ENCODE measurements at regions not wholly inside any gene's neighbourhood (a gene's known extent, or its start where the extent isn't known, plus 50 kb on each side); places are given as distances from the start of the nearest gene placed in this dataset.

DNA sequence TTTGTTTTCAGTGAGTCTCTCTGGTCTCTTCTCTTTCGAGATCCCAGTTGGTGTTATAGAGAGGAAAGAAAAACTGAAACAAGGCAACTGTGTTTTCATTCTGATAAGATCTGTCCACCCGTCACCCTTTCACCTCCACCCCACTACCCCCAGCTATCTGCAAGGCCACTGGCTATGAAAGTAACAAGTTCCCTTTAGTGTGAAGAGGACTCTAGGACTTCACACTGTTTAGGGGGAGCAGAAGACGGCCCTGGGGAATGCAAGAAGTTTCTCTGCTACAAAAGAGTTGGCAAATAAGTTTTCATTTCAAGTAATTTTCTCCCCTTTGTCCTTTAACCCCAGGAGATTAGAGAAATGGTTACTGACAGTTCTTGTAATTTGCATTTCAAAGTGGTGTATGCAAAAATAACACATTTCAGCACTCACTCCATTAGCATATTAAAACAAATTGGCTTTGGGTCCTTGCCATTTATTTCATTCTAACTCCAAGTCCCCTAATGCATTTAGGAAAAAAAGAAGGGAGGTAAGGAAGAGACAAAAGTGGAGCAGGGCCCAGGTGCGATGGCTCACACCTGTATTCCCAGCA, 79.6 kb upstream of the PPM1J start:
- Histone ChIP-seq H3K4me3 (ENCODE audit: low read depth in 1 of 3, low read length in 3 of 3) (no peak overlapping the region), H3K27ac (ENCODE audit: low read depth in 1 of 2, low read length in 2 of 2) (no peak overlapping the region), H3K36me3 (ENCODE audit: control insufficient read depth in 4 of 4, insufficient read depth in 3 of 4, low read depth in 1 of 4, low read length in 3 of 4) (no peaks in the 10 kb centered on the region), H3K9ac (ENCODE audit: low read depth in 1 of 2, low read length in 2 of 2) (no peak overlapping the region), H3K4me1 (ENCODE audit: control insufficient read depth in 4 of 4, insufficient read depth in 4 of 4, low read length in 3 of 4) (no peaks in the 10 kb centered on the region), H3K27me3 (ENCODE audit: control insufficient read depth in 4 of 4, insufficient read depth in 4 of 4, low read length in 3 of 4) (no peaks in the 10 kb centered on the region), H3K9me3 (ENCODE audit: control insufficient read depth in 4 of 4, low read length in 3 of 4) (no peaks in the 10 kb centered on the region)
- no peak for DNase-seq (ENCODE audit: low spot score)
- 79% methylated on average over 4 of the region's 4 CpGs for WGBS
- TF ChIP-seq TAF1 (conservative IDR thresholded peaks at IDR 0.05) (no peak), HNF4G (IDR thresholded peaks at IDR 0.05) (no peak), HNF4A (conservative IDR thresholded peaks at IDR 0.05) (no peak), CTCF (IDR thresholded peaks at IDR 0.05; ENCODE audit: low read depth, low read length, missing input control) (no peak), REST (IDR thresholded peaks at IDR 0.05) (no peak), JUND (IDR thresholded peaks at IDR 0.05) (no peak), YY1 (IDR thresholded peaks at IDR 0.05) (no peak), RXRA (IDR thresholded peaks at IDR 0.05) (no peak), FOXA1 (IDR thresholded peaks at IDR 0.05) (no peak), ATF3 (IDR thresholded peaks at IDR 0.05) (no peak), EGR1 (IDR thresholded peaks at IDR 0.05; ENCODE audit: low read depth in 2 of 2) (no peak), FOXA2 (IDR thresholded peaks at IDR 0.05) (no peak), RAD21 (IDR thresholded peaks at IDR 0.05) (no peak), GABPA (IDR thresholded peaks at IDR 0.05 in 1 of 2, conservative IDR thresholded peaks at IDR 0.05 in 1 of 2) (no peak), SP1 (IDR thresholded peaks at IDR 0.05) (no peak), MAX (IDR thresholded peaks at IDR 0.05) (no peak), NR2F2 (IDR thresholded peaks at IDR 0.05) (no peak)

DNA sequence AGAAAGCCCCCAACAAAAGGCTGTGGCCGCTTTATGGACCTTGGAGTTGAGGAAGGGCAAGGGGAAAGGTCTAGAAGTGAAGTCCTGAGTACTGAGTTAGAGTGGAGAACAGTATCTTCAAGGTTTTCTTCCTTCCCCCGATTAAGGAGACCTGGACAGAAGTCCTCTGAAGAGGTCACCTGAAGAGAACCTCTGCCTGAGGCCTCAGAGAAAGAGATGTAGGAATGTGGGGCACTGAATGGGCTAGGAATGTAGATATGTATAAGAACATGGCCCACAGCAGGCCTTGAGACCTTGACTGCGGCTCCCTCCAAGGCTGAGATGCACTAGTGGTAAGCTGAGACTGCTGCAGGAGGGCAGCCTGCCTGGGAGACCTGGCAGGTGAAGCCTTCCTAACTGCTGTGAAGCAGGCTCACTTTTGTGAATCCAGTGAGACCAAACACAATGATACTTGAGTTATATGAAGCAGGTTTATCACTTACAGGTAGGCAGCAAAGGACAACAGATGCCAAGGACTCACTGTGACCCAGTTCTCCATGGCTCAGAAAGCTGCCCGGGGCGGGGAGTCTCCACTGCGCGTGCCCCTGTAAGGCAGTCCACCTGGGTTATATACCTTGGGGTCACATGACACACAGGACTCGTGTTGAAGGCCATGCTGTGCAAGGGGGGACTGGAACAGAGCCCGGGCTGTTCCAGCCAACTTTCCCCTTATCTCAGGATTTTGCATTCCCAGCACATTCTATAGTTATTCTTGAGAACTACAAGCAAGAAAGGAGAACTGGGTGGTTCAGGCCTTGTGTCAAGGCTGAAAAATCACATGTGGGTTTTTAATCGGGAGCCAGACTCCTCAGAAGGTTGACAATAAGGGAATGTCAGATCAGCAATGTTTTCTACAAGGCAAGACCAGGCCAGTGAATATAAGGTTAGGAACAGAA, 78.8 kb upstream of the PPM1J start:
- WGBS, result 84% methylated on average over 10 of the region's 10 CpGs
- Histone ChIP-seq H3K4me3 (ENCODE audit: low read depth in 1 of 3, low read length in 3 of 3) (no peak overlapping the region), H3K9me3 (ENCODE audit: control insufficient read depth in 4 of 4, low read length in 3 of 4) (no peaks in the 10 kb centered on the region), H3K27ac (ENCODE audit: low read depth in 1 of 2, low read length in 2 of 2) (no peak overlapping the region), H3K4me1 (ENCODE audit: control insufficient read depth in 4 of 4, insufficient read depth in 4 of 4, low read length in 3 of 4) (no peaks in the 10 kb centered on the region), H3K36me3 (ENCODE audit: control insufficient read depth in 4 of 4, insufficient read depth in 3 of 4, low read depth in 1 of 4, low read length in 3 of 4) (no peaks in the 10 kb centered on the region), H3K9ac (ENCODE audit: low read depth in 1 of 2, low read length in 2 of 2) (no peak overlapping the region), H3K27me3 (ENCODE audit: control insufficient read depth in 4 of 4, insufficient read depth in 4 of 4, low read length in 3 of 4) (no peaks in the 10 kb centered on the region)
- no peak for DNase-seq (ENCODE audit: low spot score)
- TF ChIP-seq FOXA2 (IDR thresholded peaks at IDR 0.05), result no peak
- TF ChIP-seq RXRA (IDR thresholded peaks at IDR 0.05), result no peak
- no peak for TF ChIP-seq MAX (IDR thresholded peaks at IDR 0.05)
- TF ChIP-seq EGR1 (IDR thresholded peaks at IDR 0.05; ENCODE audit: low read depth in 2 of 2), result no peak
- no peak for TF ChIP-seq CTCF (IDR thresholded peaks at IDR 0.05; ENCODE audit: low read depth, low read length, missing input control)
- TF ChIP-seq GABPA (IDR thresholded peaks at IDR 0.05 in 1 of 2, conservative IDR thresholded peaks at IDR 0.05 in 1 of 2), result no peak
- no peak for TF ChIP-seq HNF4G (IDR thresholded peaks at IDR 0.05)
- TF ChIP-seq FOXA1 (IDR thresholded peaks at IDR 0.05), result no peak
- no peak for TF ChIP-seq JUND (IDR thresholded peaks at IDR 0.05)
- no peak for TF ChIP-seq RAD21 (IDR thresholded peaks at IDR 0.05)
- no peak for TF ChIP-seq HNF4A (conservative IDR thresholded peaks at IDR 0.05)
- TF ChIP-seq NR2F2 (IDR thresholded peaks at IDR 0.05), result no peak
- TF ChIP-seq SP1 (IDR thresholded peaks at IDR 0.05), result no peak
- TF ChIP-seq YY1 (IDR thresholded peaks at IDR 0.05), result no peak
- TF ChIP-seq, protein P1, sequence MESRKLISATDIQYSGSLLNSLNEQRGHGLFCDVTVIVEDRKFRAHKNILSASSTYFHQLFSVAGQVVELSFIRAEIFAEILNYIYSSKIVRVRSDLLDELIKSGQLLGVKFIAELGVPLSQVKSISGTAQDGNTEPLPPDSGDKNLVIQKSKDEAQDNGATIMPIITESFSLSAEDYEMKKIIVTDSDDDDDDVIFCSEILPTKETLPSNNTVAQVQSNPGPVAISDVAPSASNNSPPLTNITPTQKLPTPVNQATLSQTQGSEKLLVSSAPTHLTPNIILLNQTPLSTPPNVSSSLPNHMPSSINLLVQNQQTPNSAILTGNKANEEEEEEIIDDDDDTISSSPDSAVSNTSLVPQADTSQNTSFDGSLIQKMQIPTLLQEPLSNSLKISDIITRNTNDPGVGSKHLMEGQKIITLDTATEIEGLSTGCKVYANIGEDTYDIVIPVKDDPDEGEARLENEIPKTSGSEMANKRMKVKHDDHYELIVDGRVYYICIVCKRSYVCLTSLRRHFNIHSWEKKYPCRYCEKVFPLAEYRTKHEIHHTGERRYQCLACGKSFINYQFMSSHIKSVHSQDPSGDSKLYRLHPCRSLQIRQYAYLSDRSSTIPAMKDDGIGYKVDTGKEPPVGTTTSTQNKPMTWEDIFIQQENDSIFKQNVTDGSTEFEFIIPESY (IDR thresholded peaks at IDR 0.05), result no peak
- TF ChIP-seq ATF3 (IDR thresholded peaks at IDR 0.05), result no peak
